ENCODE measurements at regions not wholly inside any gene's neighbourhood (a gene's known extent, or its start where the extent isn't known, plus 50 kb on each side); places are given as distances from the start of the nearest gene placed in this dataset.

DNA sequence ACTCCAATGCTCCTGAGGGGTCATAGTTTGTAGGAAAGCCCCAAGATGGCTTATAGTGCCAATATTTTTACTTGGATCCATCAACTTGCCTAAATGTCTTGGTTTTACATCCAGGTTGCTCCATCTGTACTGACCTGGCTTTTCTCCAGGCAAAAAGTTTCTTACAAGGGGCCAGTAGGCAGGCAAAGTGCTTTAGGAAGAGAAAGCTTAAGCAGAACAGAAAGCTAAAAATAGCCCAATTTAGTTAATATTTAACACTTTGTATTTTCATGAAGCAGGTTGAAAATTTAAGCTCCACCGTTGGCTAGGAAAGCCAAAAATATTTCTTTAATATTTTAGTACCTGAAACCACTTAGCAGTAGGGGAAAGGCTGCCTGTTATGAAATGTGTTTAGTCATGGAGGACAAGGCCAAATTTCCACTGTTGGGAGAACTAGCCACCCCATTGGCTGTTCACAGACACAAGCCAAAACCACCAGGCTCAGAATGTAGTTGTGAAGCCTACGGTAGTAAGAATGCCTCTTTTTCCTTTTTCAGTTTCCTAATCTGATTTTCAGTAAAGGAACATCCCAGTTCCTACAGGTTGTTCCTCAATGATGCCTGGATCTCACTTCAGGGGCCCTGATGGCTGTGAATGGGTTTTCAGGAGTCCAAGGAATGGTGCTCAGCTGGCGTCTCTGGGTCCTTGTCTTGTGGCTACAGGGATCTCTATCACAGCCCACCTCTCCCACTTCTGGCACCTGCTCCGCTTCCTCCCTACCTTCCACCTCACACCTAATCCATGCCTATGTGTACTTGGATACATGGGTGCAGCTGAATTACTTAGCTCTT lies 324.8 kb downstream of the PMP22 start:
- DNase-seq, result no peak

DNA sequence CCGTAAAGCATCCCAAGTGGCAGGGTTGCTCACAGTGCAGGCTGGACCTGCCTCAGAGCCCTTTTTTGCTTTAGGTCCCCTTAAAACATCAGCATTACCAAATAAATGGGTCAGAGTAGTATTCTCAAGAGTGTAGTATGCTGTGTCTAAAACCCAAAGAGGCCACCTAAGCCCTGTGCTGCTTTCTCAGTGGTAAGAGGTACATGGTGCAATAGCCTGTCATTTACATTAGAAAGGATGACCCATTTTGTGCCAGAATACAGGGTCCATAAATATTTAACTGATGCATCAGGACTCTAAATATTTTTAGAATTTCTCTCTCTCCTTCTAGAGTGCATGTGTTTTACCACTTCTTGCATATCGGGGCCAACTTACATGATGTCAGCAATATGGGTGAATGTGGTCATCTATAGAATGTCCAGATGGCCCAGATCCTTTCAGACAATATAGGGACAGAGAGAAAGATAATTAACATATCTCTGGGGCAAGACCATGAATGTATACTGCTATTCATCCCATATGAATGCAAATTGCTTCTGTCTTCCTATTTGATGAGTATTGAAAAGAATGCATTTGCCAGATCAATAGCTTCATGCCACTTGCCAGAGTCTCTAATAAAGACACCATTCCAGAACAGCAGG lies 329.2 kb downstream of the PMP22 start:
- no peak for DNase-seq

- DNase-seq, result no peak
Observed at GRCh38 chr17:14935139-14935841, 329.8 kb downstream of the PMP22 start.

GRCh38 chr17:14933676-14934075 lies 331.4 kb downstream of the PMP22 start:
- DNase-seq, result no peak

- peak; percentile 16 for DNase-seq
Observed at GRCh38 chr17:14926526-14927122, 338.5 kb downstream of the PMP22 start.

DNA sequence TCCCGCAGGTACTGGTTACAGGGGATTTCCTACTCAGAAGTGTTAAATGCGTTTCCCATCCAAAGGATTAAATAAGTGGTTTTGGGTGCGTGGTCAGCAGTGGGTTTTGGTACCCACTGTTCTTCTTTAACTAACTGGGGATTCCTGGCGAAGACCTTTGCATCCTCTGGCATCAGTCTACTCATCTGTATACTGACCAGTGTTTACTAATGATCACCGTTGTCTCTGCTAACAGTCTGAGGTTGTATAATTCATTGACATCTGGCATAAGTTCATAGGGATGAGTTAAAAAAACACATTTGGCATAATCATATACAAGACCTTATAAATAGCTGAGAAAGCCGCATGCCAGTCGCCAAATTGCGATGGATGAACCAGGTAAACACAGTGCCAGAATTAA lies 339.1 kb downstream of the PMP22 start:
- DNase-seq, result no peak

- no peak for DNase-seq
Observed at GRCh38 chr17:14925498-14925897, 339.6 kb downstream of the PMP22 start.

DNA sequence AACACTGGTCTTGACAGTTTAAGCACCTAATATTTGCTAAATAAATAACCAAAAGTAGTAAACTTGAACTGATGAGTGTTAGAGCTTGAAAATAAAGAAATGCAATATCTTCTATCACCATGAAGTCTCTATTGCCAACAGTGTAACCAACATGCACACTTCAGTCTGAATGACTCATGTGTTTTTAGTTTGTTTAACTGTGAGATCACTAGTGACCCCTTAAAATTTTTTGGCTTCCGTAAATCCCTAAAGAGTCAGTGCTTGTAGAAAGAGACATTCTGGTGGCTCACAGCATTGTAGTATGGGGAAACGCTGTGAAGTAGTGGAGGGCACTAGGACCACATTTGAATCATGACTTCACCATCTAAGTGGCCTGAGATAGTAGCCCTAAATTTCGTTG lies 341.1 kb downstream of the PMP22 start:
- DNase-seq, result no peak

DNA sequence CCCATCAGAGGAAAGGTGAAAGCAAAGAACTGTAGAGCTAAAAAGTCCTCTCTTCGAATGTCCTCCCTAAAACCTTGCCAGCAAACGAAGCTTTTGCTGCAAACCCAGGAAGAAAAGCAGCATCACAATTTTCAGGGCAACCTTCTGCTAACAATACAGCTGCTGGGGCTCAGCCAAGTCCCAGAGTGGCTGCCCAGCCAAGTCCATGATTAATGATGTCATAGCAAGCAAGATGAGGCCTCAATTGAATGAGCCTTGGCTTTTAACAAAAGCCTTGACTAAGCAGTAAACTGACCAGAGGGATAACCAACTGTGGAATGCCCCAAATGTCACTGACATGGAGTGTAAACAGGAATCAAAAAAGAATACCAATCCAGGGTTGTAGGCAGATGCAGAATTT lies 342.7 kb downstream of the PMP22 start:
- no peak for DNase-seq

DNA sequence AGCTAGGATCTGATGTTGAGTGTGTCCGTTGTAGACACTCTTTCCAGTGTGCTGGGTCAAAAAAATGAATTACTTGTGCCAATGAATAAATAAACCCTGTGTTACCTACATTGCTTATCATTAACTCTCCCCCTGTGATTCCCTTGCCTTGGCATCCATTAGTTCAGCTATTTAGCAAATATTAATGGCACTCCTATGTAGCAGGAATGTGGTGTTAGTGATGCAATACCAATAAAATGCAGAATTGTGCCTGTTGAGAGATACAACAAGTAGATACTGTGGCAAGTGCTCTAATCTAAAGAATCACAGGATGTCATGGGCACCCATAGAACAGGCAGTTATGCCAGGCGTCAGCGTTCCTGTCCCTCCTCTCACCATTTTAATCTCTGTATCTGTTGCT lies 343.2 kb downstream of the PMP22 start:
- DNase-seq, result no peak

DNA sequence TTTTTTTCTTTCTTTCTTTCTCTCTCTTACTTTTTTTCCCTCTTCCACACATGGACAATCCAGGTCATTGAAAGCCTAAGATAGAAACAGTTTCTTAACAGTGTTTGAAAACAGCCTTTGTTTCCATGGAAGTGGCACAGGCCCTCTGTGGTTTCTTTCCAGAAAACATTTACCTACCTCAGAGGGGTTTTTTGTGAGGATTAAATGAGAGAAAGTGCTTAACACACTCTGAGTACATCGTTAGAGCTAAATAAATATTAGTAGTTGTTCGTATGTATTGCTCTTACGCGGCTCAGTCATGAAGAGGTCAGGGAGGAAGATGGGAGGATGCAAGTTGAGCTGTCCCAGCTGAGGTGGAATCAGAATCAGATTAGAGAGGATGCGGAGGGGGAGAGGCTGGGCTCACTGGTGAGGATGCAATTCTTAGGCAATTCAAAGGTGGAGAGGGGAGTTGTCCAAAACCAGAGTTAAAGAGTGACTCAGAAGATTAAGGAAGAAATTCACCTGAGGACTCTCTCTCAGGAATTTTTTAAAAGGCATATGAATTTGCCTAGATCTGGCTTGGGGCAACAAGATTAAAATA lies 345.4 kb downstream of the PMP22 start:
- no peak for DNase-seq

GRCh38 chr17:14919094-14919493 lies 346.0 kb downstream of the PMP22 start:
- no peak for DNase-seq

DNA sequence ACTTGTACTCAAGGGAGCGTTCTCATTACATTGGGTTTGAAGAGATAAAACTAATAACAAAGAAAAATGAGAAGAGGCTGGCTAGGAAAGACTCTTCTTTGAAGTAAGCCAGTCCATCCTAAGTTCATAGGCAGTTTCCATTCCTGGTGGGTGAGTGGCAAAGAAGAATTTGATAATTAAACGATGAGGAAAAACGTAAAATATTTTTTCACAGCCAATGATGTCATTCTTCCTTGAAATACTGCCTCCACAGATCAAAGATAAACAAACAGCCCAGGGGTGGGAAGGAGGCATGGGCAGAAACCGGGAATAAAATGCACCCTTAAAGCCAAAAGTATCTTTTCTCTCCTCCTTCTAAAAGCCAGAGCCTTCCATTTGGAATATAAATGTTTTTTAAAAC lies 346.6 kb downstream of the PMP22 start:
- DNase-seq, result no peak

DNA sequence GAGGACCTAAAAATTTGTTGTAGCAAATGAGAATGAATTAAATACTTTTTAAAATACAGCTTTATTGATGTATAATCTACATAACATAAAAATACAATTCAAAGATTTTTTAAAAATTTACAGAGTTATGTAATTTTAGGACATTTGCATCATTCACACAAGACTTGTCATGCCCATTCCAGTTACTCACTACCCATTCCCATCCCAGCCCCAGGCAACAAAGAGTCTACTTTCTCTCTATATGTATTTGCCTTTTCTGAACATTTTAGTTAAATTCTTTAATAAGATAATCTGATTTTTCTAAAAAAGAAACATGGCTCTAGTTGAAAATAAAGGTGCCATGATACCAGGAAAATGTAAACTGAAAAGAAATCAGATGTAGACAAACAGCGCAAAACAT lies 354.2 kb downstream of the PMP22 start:
- DNase-seq, result no peak

- DNase-seq, result no peak
Observed at GRCh38 chr17:14904386-14904785, 360.7 kb downstream of the PMP22 start.

DNA sequence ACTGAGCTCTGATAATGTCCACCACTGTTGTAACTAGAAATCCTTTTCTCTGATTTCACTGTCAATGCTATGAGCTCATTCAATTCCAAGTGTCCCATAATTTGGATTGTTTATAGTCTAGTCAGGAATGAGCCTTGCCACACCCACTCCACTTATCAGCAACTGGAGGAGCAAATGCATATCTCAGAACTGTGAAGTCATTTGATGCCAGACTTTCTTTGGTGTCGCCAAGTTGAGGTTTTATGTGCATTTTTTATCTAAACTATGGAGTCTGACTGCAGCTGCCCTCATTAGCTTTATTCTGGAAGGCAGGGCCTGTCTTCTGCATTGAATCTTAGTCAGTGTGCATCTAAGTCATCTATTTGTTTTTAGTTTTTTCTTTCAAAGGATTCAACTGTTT lies 361.3 kb downstream of the PMP22 start:
- DNase-seq, result no peak

- no peak for DNase-seq
Observed at GRCh38 chr17:14902803-14903202, 362.3 kb downstream of the PMP22 start.

DNA sequence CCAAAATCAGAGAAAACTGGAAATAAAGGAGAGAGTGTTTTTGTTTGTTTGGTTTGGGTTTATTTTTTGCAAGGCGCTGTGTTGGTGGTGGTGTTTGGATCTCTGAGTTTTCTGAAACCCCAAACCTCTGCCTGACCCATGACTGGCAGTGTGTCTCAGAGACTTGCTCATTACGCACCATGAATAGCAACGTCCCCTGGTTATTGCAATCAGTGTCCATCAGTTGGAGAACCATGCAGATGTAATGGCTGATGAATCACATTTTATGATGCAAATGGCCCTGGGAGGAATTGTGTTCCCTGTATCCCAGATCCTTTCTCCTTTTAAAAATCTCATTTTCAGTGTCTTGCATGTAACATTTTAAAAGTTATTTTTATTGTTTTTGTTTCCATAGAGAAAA lies 362.8 kb downstream of the PMP22 start:
- DNase-seq, result no peak

GRCh38 chr17:14901376-14901775 lies 363.8 kb downstream of the PMP22 start:
- no peak for DNase-seq

DNA sequence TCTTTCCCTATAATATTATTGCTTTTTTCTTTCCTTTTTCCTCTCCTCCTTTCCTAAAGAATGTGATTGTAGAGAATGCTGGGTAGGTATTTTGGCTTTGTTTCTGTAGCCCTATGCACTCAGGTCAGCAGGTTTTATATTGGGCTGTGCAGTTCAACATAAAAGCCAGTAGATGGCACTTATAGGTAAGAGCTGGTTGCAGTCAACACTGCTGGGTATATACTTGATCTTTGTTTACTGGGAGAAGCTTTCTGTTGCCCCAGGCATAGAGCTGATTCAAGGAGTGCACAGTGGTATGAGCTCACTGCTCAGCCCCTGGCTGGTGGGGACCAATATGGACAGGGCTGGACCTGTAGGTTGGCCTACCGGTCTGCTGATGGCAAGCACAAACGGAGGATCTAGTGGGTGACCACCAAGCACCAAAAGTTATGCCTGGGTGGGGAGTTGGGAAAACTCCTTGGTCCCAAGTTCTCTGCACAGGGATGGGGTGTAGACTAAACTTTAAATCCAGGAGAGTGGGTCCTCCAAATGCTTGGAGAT lies 378.9 kb downstream of the PMP22 start:
- DNase-seq, result no peak

- DNase-seq, result no peak
Observed at GRCh38 chr17:14882131-14882530, 383.0 kb downstream of the PMP22 start.

- DNase-seq, result no peak
Observed at GRCh38 chr17:14875557-14876412, 389.3 kb downstream of the PMP22 start.
